ENCODE measurements at regions not wholly inside any gene's neighbourhood (a gene's known extent, or its start where the extent isn't known, plus 50 kb on each side); places are given as distances from the start of the nearest gene placed in this dataset.

DNA sequence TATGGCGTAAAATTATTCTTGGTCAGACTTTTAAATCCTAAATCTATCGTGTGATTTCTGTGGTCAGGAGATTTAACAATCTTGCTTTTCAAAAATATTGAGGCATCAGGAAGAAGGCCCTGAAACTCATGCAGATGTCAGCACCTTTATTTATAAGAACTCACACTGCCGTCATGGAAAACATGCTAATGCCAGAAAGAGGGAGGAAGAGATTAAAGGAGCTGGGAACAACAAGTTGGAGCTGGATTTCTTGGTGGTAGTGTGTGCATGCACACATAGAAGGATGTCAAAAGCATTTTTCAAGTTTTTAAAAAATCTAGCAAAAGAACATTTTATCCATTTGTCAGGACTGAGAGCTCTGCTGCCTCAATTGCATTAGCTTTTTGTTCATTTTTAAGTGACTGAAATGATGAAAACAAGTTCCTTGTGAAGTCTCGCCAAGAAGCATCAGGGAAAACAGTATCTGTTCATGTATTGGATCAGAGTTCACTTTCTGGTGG is 342.5 kb downstream of the SPRY2 start:
- TF ChIP-seq, protein P1, sequence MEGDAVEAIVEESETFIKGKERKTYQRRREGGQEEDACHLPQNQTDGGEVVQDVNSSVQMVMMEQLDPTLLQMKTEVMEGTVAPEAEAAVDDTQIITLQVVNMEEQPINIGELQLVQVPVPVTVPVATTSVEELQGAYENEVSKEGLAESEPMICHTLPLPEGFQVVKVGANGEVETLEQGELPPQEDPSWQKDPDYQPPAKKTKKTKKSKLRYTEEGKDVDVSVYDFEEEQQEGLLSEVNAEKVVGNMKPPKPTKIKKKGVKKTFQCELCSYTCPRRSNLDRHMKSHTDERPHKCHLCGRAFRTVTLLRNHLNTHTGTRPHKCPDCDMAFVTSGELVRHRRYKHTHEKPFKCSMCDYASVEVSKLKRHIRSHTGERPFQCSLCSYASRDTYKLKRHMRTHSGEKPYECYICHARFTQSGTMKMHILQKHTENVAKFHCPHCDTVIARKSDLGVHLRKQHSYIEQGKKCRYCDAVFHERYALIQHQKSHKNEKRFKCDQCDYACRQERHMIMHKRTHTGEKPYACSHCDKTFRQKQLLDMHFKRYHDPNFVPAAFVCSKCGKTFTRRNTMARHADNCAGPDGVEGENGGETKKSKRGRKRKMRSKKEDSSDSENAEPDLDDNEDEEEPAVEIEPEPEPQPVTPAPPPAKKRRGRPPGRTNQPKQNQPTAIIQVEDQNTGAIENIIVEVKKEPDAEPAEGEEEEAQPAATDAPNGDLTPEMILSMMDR (IDR thresholded peaks at IDR 0.05) = no peak
- no peak for TF ChIP-seq POLR2A (IDR thresholded peaks at IDR 0.05)
- no peak for TF ChIP-seq POLR2AphosphoS5 (IDR thresholded peaks at IDR 0.05)

All from breast epithelium (tissue), 3 donors.